ENCODE measurements at regions not wholly inside any gene's neighbourhood (a gene's known extent, or its start where the extent isn't known, plus 50 kb on each side); places are given as distances from the start of the nearest gene placed in this dataset.

DNA sequence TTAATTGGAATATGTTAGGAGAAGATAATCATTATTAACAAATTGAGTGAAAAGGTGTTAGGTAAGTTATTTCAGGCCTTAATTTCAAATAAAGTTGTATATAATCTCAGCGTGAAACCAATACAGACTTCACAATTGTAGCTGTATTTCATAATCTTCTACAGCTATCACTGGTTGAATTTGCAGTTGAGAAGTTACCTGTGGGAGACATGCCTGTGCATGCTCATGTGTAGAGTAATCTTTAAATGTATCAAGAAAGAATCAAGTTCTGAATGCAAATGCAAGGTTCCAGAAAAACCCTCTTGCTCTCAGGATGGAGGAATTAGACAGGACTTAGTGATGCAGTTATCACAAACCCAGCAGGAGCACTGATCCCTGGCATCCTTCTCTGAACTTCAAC lies 938.4 kb upstream of the SLC10A2 start:
- CTCF ChIA-PET = no interaction called here
- in situ Hi-C loops (cut with MboI; ENCODE audit: low sequenced_read_pairs) = no loop called here

More for the DNA sequence above, 938.4 kb upstream of the SLC10A2 start:
- Histone ChIP-seq H3K56ac (ENCODE audit: extremely low read depth, insufficient read depth, low read length) (no peak overlapping the region), H3K79me1 (ENCODE audit: low read depth in 1 of 2, low read length in 2 of 2) (no peaks in the 10 kb centered on the region), H3K23ac (ENCODE audit: low read depth, low read length) (no peak overlapping the region), H4K8ac (ENCODE audit: low read depth in 2 of 2, low read length in 2 of 2) (no peak overlapping the region), H2AFZ (replicated peaks; ENCODE audit: low read length, poor library complexity) (no peak overlapping the region), H3K18ac (ENCODE audit: low read depth, low read length) (no peak overlapping the region), H2AK9ac (replicated peaks; ENCODE audit: low read depth, low read length, poor library complexity) (no peak overlapping the region), H2BK20ac (ENCODE audit: low read depth, low read length) (no peak overlapping the region), H4K5ac (ENCODE audit: low read depth, low read length) (no peak overlapping the region), H3K4me2 (ENCODE audit: low read depth, low read length) (no peak overlapping the region), H3K14ac (replicated peaks; ENCODE audit: low read depth, low read length) (no peak overlapping the region), H3K36me3 (ENCODE audit: control insufficient read depth, insufficient read depth, low read length) (no peaks in the 10 kb centered on the region), H3K4me3 (ENCODE audit: insufficient read depth, low read depth, low read length) (no peak overlapping the region), H2BK5ac (ENCODE audit: low read depth, low read length, poor library complexity, severe bottlenecking) (no peak overlapping the region), H3K9me1 (ENCODE audit: insufficient read depth, low read length) (no peaks in the 10 kb centered on the region), H3K27ac (ENCODE audit: insufficient read depth, low read length) (no peak overlapping the region), H4K91ac (ENCODE audit: insufficient read depth, low read depth, low read length) (no peak overlapping the region), H3K27me3 (ENCODE audit: control insufficient read depth, insufficient read depth, low read length) (no peaks in the 10 kb centered on the region; the same call in 1 of the 2 replicates), H2AK5ac (ENCODE audit: low read depth, low read length) (no peak overlapping the region), H4K20me1 (ENCODE audit: insufficient read depth, low read length) (no peaks in the 10 kb centered on the region), H3K4ac (ENCODE audit: low read depth, low read length) (no peak overlapping the region), H3K4me1 (ENCODE audit: control insufficient read depth, insufficient read depth, low read length) (peaks cover 2% of the 10 kb centered on the region; the same call in 1 of the 2 replicates), H2BK15ac (ENCODE audit: low read depth, low read length) (no peak overlapping the region), H2BK120ac (ENCODE audit: low read depth, low read length) (no peak overlapping the region), H3K9me3 (ENCODE audit: control insufficient read depth, insufficient read depth, low read length) (no peaks in the 10 kb centered on the region), H3K9ac (ENCODE audit: low read depth, low read length) (no peak overlapping the region)
- no peak for DNase-seq
- intact Hi-C loops (cut with micrococcal nuclease) = no loop called here
- WGBS, 2 experiments (ENCODE audit: extremely low coverage in 2 of 2, insufficient read length in 1 of 2) = no CpG with 5 or more reads among the region's 1 CpG
- dilution Hi-C loops (cut with HindIII; ENCODE audit: low sequenced_read_pairs, unreplicated experiment) = no loop called here
- POLR2A ChIA-PET (ENCODE audit: unreplicated experiment) = no interaction called here
- no peak for ATAC-seq (ENCODE audit: low read depth)
- BruUV-seq (replicated peaks) = no TSS peak
- no peak for TF ChIP-seq SMC3 (IDR thresholded peaks at IDR 0.05; ENCODE audit: low read depth, low read length)

All from IMR-90 (cell line).